PC-9 (cell line): ENCODE measurements at regions not wholly inside any gene's neighbourhood (a gene's known extent, or its start where the extent isn't known, plus 50 kb on each side); places are given as distances from the start of the nearest gene placed in this dataset.

ENCODE experiments used
- BruUV-seq: library from RNA; stranded (reverse); fragments of 400-500 nt; replicated peaks from 2 replicates; lab custom pipeline; 2021; lab: Mats Ljungman, UMichigan
- CTCF ChIA-PET: fragments of 300-600 bp; sonication (Branson Sonifier 250); formaldehyde crosslinking; loops from one replicate; lab custom pipeline; 2022; ENCODE audit warnings: antibody characterized with exemption; lab: Charles Lee
- POLR2A ChIA-PET: fragments of 300-600 bp; sonication (Branson Sonifier 250); formaldehyde crosslinking; loops from one replicate; lab custom pipeline; 2022; ENCODE audit warnings: antibody characterized with exemption; ENCODE audit not compliant: unreplicated experiment; lab: Charles Lee
- DNase-seq, 2 experiments: peaks; one replicate each; pipeline versions ENCODE4 v3.0.0 to v3.0.0-alpha.2; 2015 to 2022; ENCODE audit warnings: mixed read lengths in 1 of 2
- H2AFZ ChIP-seq: fragments of 200-600 bp; sonication (generic); 2 replicates; pipeline ENCODE4 v1.8.1; 2017; ENCODE audit warnings: antibody characterized with exemption
- H3F3A ChIP-seq: fragments of 200-600 bp; sonication (generic); 2 replicates; pipeline ENCODE4 v1.8.1; 2017; ENCODE audit warnings: antibody characterized with exemption, mild to moderate bottlenecking, low read depth; ENCODE audit not compliant: insufficient read depth
- H3K27ac ChIP-seq: fragments of 200-600 bp; sonication (generic); 2 replicates; pipeline ENCODE4 v1.6.1; 2016; ENCODE audit warnings: mixed run types
- H3K27me3 ChIP-seq: fragments of 200-600 bp; sonication (generic); 2 replicates; pipeline ENCODE4 v1.6.1; 2016; ENCODE audit warnings: low read depth, mixed run types; ENCODE audit not compliant: insufficient read depth
- H3K36me3 ChIP-seq: fragments of 200-600 bp; sonication (generic); 2 replicates; pipeline ENCODE4 v1.6.1; 2016; ENCODE audit warnings: low read depth, mixed run types
- H3K4me1 ChIP-seq: fragments of 200-600 bp; sonication (generic); replicated peaks from 2 replicates; pipeline ENCODE4 v1.6.1; 2016; ENCODE audit warnings: mixed run types; ENCODE audit not compliant: insufficient read depth
- H3K4me2 ChIP-seq: fragments of 200-600 bp; sonication (generic); 2 replicates; pipeline ENCODE4 v1.6.1; 2017; ENCODE audit warnings: mixed run types
- H3K4me3 ChIP-seq: fragments of 200-600 bp; sonication (generic); 2 replicates; pipeline ENCODE4 v1.6.1; 2016; ENCODE audit warnings: mixed run types
- H3K79me2 ChIP-seq: fragments of 200-600 bp; sonication (generic); 2 replicates; pipeline ENCODE4 v1.6.1; 2017; ENCODE audit warnings: low read depth, mixed run types
- H3K9me2 ChIP-seq: fragments of 200-600 bp; sonication (generic); 2 replicates; pipeline ENCODE4 v1.8.1; 2017; ENCODE audit warnings: mild to moderate bottlenecking; ENCODE audit not compliant: insufficient read depth
- H3K9me3 ChIP-seq: fragments of 200-600 bp; sonication (generic); 2 replicates; pipeline ENCODE4 v1.8.1; 2016; ENCODE audit warnings: low read depth; ENCODE audit not compliant: insufficient read depth
- H4K20me1 ChIP-seq: fragments of 200-600 bp; sonication (generic); 2 replicates; pipeline ENCODE4 v1.8.1; 2017; ENCODE audit not compliant: insufficient read depth
- CTCF ChIP-seq: fragments of 200-600 bp; sonication (generic); conservative IDR thresholded peaks from 2 replicates; pipeline ENCODE4 v1.6.1; 2017; ENCODE audit warnings: mixed run types, antibody characterized with exemption, mild to moderate bottlenecking, moderate library complexity
- EZH2 ChIP-seq: fragments of 200-600 bp; sonication (generic); IDR thresholded peaks from 2 replicates; pipeline ENCODE4 v1.8.0; 2017; ENCODE audit warnings: antibody characterized with exemption, low read depth
- intact Hi-C: fragments of 100-400 bp; cut with micrococcal nuclease; formaldehyde crosslinking; loops from one replicate; pipeline ENCODE4 v1.10.0; 2022; ENCODE audit not compliant: unreplicated experiment

- H3K27me3 ChIP-seq: no peaks in the 10 kb centered on the region
- intact Hi-C loops: no loop called here
- POLR2A ChIA-PET: no interaction called here
- H3K4me2 ChIP-seq: no peak overlapping the region
- BruUV-seq: no TSS peak
- no peak overlapping the region for H3K27ac ChIP-seq
- CTCF ChIA-PET: no interaction called here
- H3K79me2 ChIP-seq: no peaks in the 10 kb centered on the region
- no peaks in the 10 kb centered on the region for H3K9me2 ChIP-seq
- no peaks in the 10 kb centered on the region for H3K36me3 ChIP-seq
- no peaks in the 10 kb centered on the region for H3K4me1 ChIP-seq
- TF ChIP-seq EZH2 (no peak), CTCF (no peak)
- H3K4me3 ChIP-seq: no peak overlapping the region
- DNase-seq: no peak
- H3F3A ChIP-seq: no peaks in the 10 kb centered on the region
- H4K20me1 ChIP-seq: no peaks in the 10 kb centered on the region
- no peak overlapping the region for H2AFZ ChIP-seq
- H3K9me3 ChIP-seq: no peaks in the 10 kb centered on the region
These were observed 323.3 kb upstream of the CTNNB1 start for GRCh38 chr3:40876009-40876408.

GRCh38 chr3:40876496-40876895, 322.8 kb upstream of the CTNNB1 start:
- H3K27ac ChIP-seq: no peak overlapping the region
- H3F3A ChIP-seq: no peaks in the 10 kb centered on the region
- TF ChIP-seq EZH2: no peak
- H3K4me1 ChIP-seq: no peaks in the 10 kb centered on the region
- no peaks in the 10 kb centered on the region for H3K9me3 ChIP-seq
- intact Hi-C loops: no loop called here
- no peak overlapping the region for H3K4me3 ChIP-seq
- DNase-seq: no peak
- ChIA-PET CTCF (no interaction called here), POLR2A (no interaction called here)
- H3K4me2 ChIP-seq: no peak overlapping the region
- no TSS peak for BruUV-seq
- no peaks in the 10 kb centered on the region for H3K27me3 ChIP-seq
- no peaks in the 10 kb centered on the region for H4K20me1 ChIP-seq
- H3K36me3 ChIP-seq: no peaks in the 10 kb centered on the region
- no peaks in the 10 kb centered on the region for H3K79me2 ChIP-seq
- no peak overlapping the region for H2AFZ ChIP-seq
- no peaks in the 10 kb centered on the region for H3K9me2 ChIP-seq

GRCh38 chr3:40877631-40878463, 321.5 kb upstream of the CTNNB1 start:
- ChIA-PET POLR2A (no interaction called here), CTCF (no interaction called here)
- no TSS peak for BruUV-seq
- Histone ChIP-seq H3K36me3 (no peaks in the 10 kb centered on the region), H3K27ac (no peak overlapping the region), H2AFZ (no peak overlapping the region), H3K79me2 (no peaks in the 10 kb centered on the region), H3K9me3 (no peaks in the 10 kb centered on the region), H4K20me1 (no peaks in the 10 kb centered on the region), H3K4me2 (no peak overlapping the region), H3K4me1 (no peaks in the 10 kb centered on the region), H3K9me2 (no peaks in the 10 kb centered on the region), H3K27me3 (no peaks in the 10 kb centered on the region), H3K4me3 (no peak overlapping the region), H3F3A (no peaks in the 10 kb centered on the region)
- TF ChIP-seq EZH2 (no peak), CTCF (no peak)
- intact Hi-C loops: no loop called here
- DNase-seq: no peak
